Adrenal gland (tissue), 9 donors: ENCODE measurements at regions not wholly inside any gene's neighbourhood (a gene's known extent, or its start where the extent isn't known, plus 50 kb on each side); places are given as distances from the start of the nearest gene placed in this dataset.

Source experiments
- DNase-seq, 7 donors: peaks; one replicate each; pipeline ENCODE4 v3.0.0-alpha.2; 2019 to 2020
- H3K27ac ChIP-seq, 5 donors: fragments of 200-600 bp; sonication (generic) in 4 of 5; 1 replicate in 3 of 5; 2 replicates in 2 of 5; pipeline versions ENCODE4 v1.5.1 to v1.8.0; 2016 to 2020; ENCODE audit warnings: mild to moderate bottlenecking in 1 of 5
- H3K27me3 ChIP-seq: fragments of 200-600 bp; 2 replicates; pipeline ENCODE4 v1.8.0; 2021
- H3K36me3 ChIP-seq, 2 donors: fragments of 200-600 bp; replicated peaks in 1 of 2; 1 replicate in 1 of 2; 2 replicates in 1 of 2; pipeline versions ENCODE4 v1.5.1 to v1.8.0; 2018 to 2022
- H3K4me1 ChIP-seq, 2 donors: fragments of 200-600 bp; replicated peaks in 1 of 2; 1 replicate in 1 of 2; 2 replicates in 1 of 2; pipeline versions ENCODE4 v1.5.1 to v1.8.0; 2018 to 2021
- H3K4me3 ChIP-seq, 4 donors: fragments of 200-600 bp; sonication (generic) in 3 of 4; one replicate each; pipeline ENCODE4 v1.5.1; 2016 to 2018
- H3K9me3 ChIP-seq, 3 donors: fragments of 200-600 bp; sonication (generic) in 1 of 3; replicated peaks in 1 of 3; 1 replicate in 2 of 3; 2 replicates in 1 of 3; pipeline versions ENCODE4 v1.5.1 to v1.8.0; 2016 to 2021
- CTCF ChIP-seq, 6 experiments: fragments of 450-650 bp in 4 of 6; fragments of 200-600 bp in 2 of 6; sonication (generic) in 1 of 6; IDR thresholded peaks; 1 replicate in 5 of 6; 2 replicates in 1 of 6; pipeline versions ENCODE4 v1.5.1 to v1.8.0; 2016 to 2021; ENCODE audit warnings: antibody characterized with exemption in 6 of 6, mild to moderate bottlenecking in 2 of 6, moderate library complexity in 1 of 6
- POLR2A ChIP-seq, 2 donors: fragments of 450-650 bp; IDR thresholded peaks; one replicate each; pipeline ENCODE4 v1.6.1; 2017; ENCODE audit warnings: antibody characterized with exemption in 2 of 2, mild to moderate bottlenecking in 2 of 2, moderate library complexity in 1 of 2
- WGBS, 4 donors: extraction: QIAGEN DNeasy Blood & Tissue Kit in 2 of 4; methylation state at CpG; one replicate each; pipeline versions ENCODE4 v1.1.5 to v1.1.7; 2013 to 2017; 5-methylcytosine and 5-hydroxymethylcytosine counted together
- intact Hi-C, 2 donors: fragments of 100-400 bp; cut with DNase I; formaldehyde crosslinking; loops; one replicate each; pipeline versions ENCODE4 v1.14.1 to v1.15.0; 2022 to 2023
- donor health status: healthy with polysubstance abuse.
- donor health status: Bipolar disorder and iron deficiency.
- donor health status: DM: yes; HTN: yes; CAD: no.
- donor health status: DM: no; HTN: no; CAD: no.
- donor health status: DM: no; HTN: no; CAD: no.

GRCh38 chr4:117417856-117418255, 332.5 kb upstream of the TRAM1L1 start:
- intact Hi-C loops = no loop called here
- DNase-seq = no peak
- Histone ChIP-seq H3K4me3 (no peak overlapping the region), H3K27ac (no peak overlapping the region), H3K36me3 (no peaks in the 10 kb centered on the region), H3K27me3 (no peaks in the 10 kb centered on the region), H3K9me3 (no peaks in the 10 kb centered on the region), H3K4me1 (no peaks in the 10 kb centered on the region)
- TF ChIP-seq CTCF (IDR thresholded peaks at IDR 0.05) (no peak), POLR2A (IDR thresholded peaks at IDR 0.05) (no peak)
- 31 to 56% (median 38%) methylated on average over 1 of the region's 1 CpG for WGBS, 4 donors

- DNase-seq = no peak
- TF ChIP-seq POLR2A (IDR thresholded peaks at IDR 0.05) (no peak), CTCF (IDR thresholded peaks at IDR 0.05) (no peak)
- Histone ChIP-seq H3K27ac (no peak overlapping the region), H3K9me3 (no peaks in the 10 kb centered on the region), H3K27me3 (no peaks in the 10 kb centered on the region), H3K4me3 (no peak overlapping the region), H3K4me1 (no peaks in the 10 kb centered on the region), H3K36me3 (no peaks in the 10 kb centered on the region)
- 14 to 50% (median 26%) methylated on average over 1 of the region's 1 CpG for WGBS, 4 donors
- intact Hi-C loops = no loop called here
Measured at GRCh38 chr4:117420948-117421347, 335.6 kb upstream of the TRAM1L1 start.

GRCh38 chr4:117421706-117422105, 336.3 kb upstream of the TRAM1L1 start:
- DNase-seq = no peak
- Histone ChIP-seq H3K27ac (no peak overlapping the region), H3K4me3 (no peak overlapping the region), H3K9me3 (no peaks in the 10 kb centered on the region), H3K36me3 (no peaks in the 10 kb centered on the region), H3K27me3 (no peaks in the 10 kb centered on the region), H3K4me1 (no peaks in the 10 kb centered on the region)
- no peak for TF ChIP-seq POLR2A (IDR thresholded peaks at IDR 0.05)
- TF ChIP-seq CTCF (IDR thresholded peaks at IDR 0.05) = no peak
- WGBS, 4 donors = 66 to 72% (median 69%) methylated on average over 4 of the region's 4 CpGs
- intact Hi-C loops = no loop called here

GRCh38 chr4:117422297-117422696, 336.9 kb upstream of the TRAM1L1 start:
- no peak overlapping the region for H3K27ac ChIP-seq
- H3K4me1 ChIP-seq = no peaks in the 10 kb centered on the region
- DNase-seq = no peak
- no peaks in the 10 kb centered on the region for H3K27me3 ChIP-seq
- H3K9me3 ChIP-seq = no peaks in the 10 kb centered on the region
- 82 to 90% (median 87%) methylated on average over 5 of the region's 5 CpGs for WGBS, 4 donors
- no peaks in the 10 kb centered on the region for H3K36me3 ChIP-seq
- TF ChIP-seq POLR2A (IDR thresholded peaks at IDR 0.05) = no peak
- TF ChIP-seq CTCF (IDR thresholded peaks at IDR 0.05) = no peak
- no peak overlapping the region for H3K4me3 ChIP-seq
- intact Hi-C loops = no loop called here
